Skeletal muscle cell (primary cell): ENCODE measurements at regions not wholly inside any gene's neighbourhood (a gene's known extent, or its start where the extent isn't known, plus 50 kb on each side); places are given as distances from the start of the nearest gene placed in this dataset.
A peak's percentile ranks its signal among the peaks of the same experiment; 100 is the strongest.
"Not testable (repeated sequence)": the region's sequence is repeated elsewhere in the genome, so short reads cannot be mapped to it uniquely, and the experiment has no call there.

Experiments used
- DNase-seq: peaks from one replicate; pipeline ENCODE4 v3.0.0-alpha.2; 2010; ENCODE audit warnings: low read depth
- H3K4me3 ChIP-seq: 2 replicates; pipeline ENCODE4 v1.5.1; 2011; ENCODE audit warnings: low read depth, mild to moderate bottlenecking, control low read depth, low read length, moderate library complexity

- no peak overlapping the region for H3K4me3 ChIP-seq
Observed at GRCh38 chr3:153221748-153222162, 59.7 kb downstream of the RAP2B start.

GRCh38 chr3:153226877-153227276 is 64.9 kb downstream of the RAP2B start:
- not testable (repeated sequence) for DNase-seq, H3K4me3 ChIP-seq

More at GRCh38 chr3:153221748-153222162, 59.7 kb downstream of the RAP2B start:
- DNase-seq = peak; percentile 96

- H3K4me3 ChIP-seq, DNase-seq: not testable (repeated sequence)
Observed at GRCh38 chr3:153230427-153230826, 68.4 kb downstream of the RAP2B start.

GRCh38 chr3:153231245-153231644 is 69.2 kb downstream of the RAP2B start:
- H3K4me3 ChIP-seq, DNase-seq: not testable (repeated sequence)

- H3K4me3 ChIP-seq, DNase-seq: not testable (repeated sequence)
Observed at GRCh38 chr3:153232050-153232752, 70.2 kb downstream of the RAP2B start.

GRCh38 chr3:153232851-153233271 is 70.8 kb downstream of the RAP2B start:
- no peak overlapping the region for H3K4me3 ChIP-seq
- DNase-seq = no peak

GRCh38 chr3:153233986-153234385 is 72.0 kb downstream of the RAP2B start:
- no peak for DNase-seq
- H3K4me3 ChIP-seq = no peak overlapping the region

- H3K4me3 ChIP-seq = no peak overlapping the region
- no peak for DNase-seq
Observed at GRCh38 chr3:153242896-153243295, 80.9 kb downstream of the RAP2B start.

- no peak for DNase-seq
- no peak overlapping the region for H3K4me3 ChIP-seq
Observed at GRCh38 chr3:153244961-153245360, 82.9 kb downstream of the RAP2B start.

- H3K4me3 ChIP-seq = no peak overlapping the region
- no peak for DNase-seq
Observed at GRCh38 chr3:153245661-153246060, 83.6 kb downstream of the RAP2B start.

- H3K4me3 ChIP-seq = no peak overlapping the region
- DNase-seq = no peak
Observed at GRCh38 chr3:153246331-153246730, 84.3 kb downstream of the RAP2B start.

- no peak overlapping the region for H3K4me3 ChIP-seq
- DNase-seq = peak; percentile 48
Observed at GRCh38 chr3:153246806-153247205, 84.8 kb downstream of the RAP2B start.

GRCh38 chr3:153247331-153248330 is 85.6 kb downstream of the RAP2B start:
- H3K4me3 ChIP-seq = no peak overlapping the region
- no peak for DNase-seq

- H3K4me3 ChIP-seq, DNase-seq: not testable (repeated sequence)
Observed at GRCh38 chr3:153248835-153249234, 86.8 kb downstream of the RAP2B start.

- H3K4me3 ChIP-seq = no peak overlapping the region
- no peak for DNase-seq
Observed at GRCh38 chr3:153249906-153250305, 87.9 kb downstream of the RAP2B start.

GRCh38 chr3:153250446-153250845 is 88.4 kb downstream of the RAP2B start:
- no peak for DNase-seq
- H3K4me3 ChIP-seq = no peak overlapping the region

- no peak for DNase-seq
- H3K4me3 ChIP-seq = no peak overlapping the region
Observed at GRCh38 chr3:153252963-153253362, 90.9 kb downstream of the RAP2B start.

GRCh38 chr3:153254361-153254760 is 92.3 kb downstream of the RAP2B start:
- DNase-seq = no peak

GRCh38 chr3:153257673-153258351 is 95.8 kb downstream of the RAP2B start:
- H3K4me3 ChIP-seq = no peak overlapping the region
- no peak for DNase-seq

More at GRCh38 chr3:153254361-153254760, 92.3 kb downstream of the RAP2B start:
- no peak overlapping the region for H3K4me3 ChIP-seq

GRCh38 chr3:153259956-153260355 is 97.9 kb downstream of the RAP2B start:
- DNase-seq = no peak
- H3K4me3 ChIP-seq = no peak overlapping the region
